ENCODE measurements at regions not wholly inside any gene's neighbourhood (a gene's known extent, or its start where the extent isn't known, plus 50 kb on each side); places are given as distances from the start of the nearest gene placed in this dataset.

DNA sequence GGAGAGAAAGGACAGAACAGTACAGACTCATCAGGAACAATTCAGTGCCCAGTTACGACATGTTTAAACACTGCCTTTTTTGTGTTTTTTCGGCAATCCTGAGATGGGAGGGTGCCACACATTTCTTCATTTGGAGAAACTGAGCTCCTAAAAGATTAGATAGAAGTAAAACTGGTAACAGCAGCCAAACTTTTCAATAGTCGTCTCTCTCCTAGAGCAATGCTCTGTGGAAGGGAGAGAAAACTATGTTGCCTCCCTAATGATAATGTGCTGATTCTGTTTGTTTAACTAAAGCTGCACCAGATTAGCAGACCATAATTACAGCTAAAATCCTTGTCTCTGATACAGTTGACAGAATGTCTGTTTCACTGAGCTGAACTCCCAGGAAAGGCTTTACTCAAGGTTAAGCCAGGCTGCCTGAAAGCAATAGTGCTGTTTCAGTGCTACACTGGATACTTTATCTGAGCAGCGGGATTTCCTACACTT lies 76.2 kb upstream of the CXADR start:
- WGBS, 2 donors, result 49 to 52% methylated on average over 4 of the region's 4 CpGs
- intact Hi-C loops (cut with DNase I), result no loop called here
- Histone ChIP-seq H3K9me3 (ENCODE audit: control insufficient read depth, low read length) (no peaks in the 10 kb centered on the region), H3K4me1 (ENCODE audit: control insufficient read depth in 1 of 2, insufficient read depth in 2 of 2, low read length in 2 of 2) (peaks cover 0 to 3% of the 10 kb centered on the region in 2 donors), H3K27me3 (ENCODE audit: control insufficient read depth in 1 of 2, insufficient read depth in 2 of 2, low read length in 1 of 2) (no peaks in the 10 kb centered on the region), H3K27ac (ENCODE audit: low read depth in 1 of 2, low read length in 2 of 2) (no peak overlapping the region), H3K4me3 (ENCODE audit: low read length in 2 of 2) (no peak overlapping the region), H3K36me3 (ENCODE audit: control insufficient read depth in 1 of 2, insufficient read depth in 2 of 2, low read length in 1 of 2) (no peaks in the 10 kb centered on the region)
- ATAC-seq (ENCODE audit: low FRiP score) (no peak), DNase-seq (no peak)

DNA sequence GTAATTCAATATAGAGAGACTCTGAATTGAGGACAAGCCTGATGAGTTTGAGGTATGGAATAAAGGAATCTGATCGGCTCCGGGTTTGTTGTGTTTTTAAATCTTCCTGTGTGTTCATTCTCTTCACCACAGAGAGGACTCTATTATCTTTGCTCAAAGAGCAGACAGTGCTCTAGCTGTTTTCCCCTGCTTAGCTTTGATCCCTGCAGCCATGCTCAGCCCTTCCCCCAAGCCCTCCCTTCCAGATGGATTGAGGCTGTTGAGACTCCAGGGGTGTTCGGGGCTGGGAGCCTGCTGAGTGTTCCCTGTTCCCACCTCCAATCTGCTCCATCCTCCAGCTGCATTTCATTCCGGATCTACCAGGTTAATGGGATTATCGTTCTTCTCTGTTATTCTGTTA lies 74.2 kb upstream of the CXADR start:
- peaks cover 0 to 3% of the 10 kb centered on the region in 2 donors for H3K4me1 ChIP-seq (ENCODE audit: control insufficient read depth in 1 of 2, insufficient read depth in 2 of 2, low read length in 2 of 2)
- H3K27ac ChIP-seq (ENCODE audit: low read depth in 1 of 2, low read length in 2 of 2), result no peak overlapping the region
- H3K4me3 ChIP-seq (ENCODE audit: low read length in 2 of 2), result no peak overlapping the region
- intact Hi-C loops (cut with DNase I), result no loop called here
- no peaks in the 10 kb centered on the region for H3K9me3 ChIP-seq (ENCODE audit: control insufficient read depth, low read length)
- no peaks in the 10 kb centered on the region for H3K27me3 ChIP-seq (ENCODE audit: control insufficient read depth in 1 of 2, insufficient read depth in 2 of 2, low read length in 1 of 2)
- WGBS, 2 donors, result 34 to 39% methylated on average over 5 of the region's 5 CpGs
- ATAC-seq (ENCODE audit: low FRiP score) (no peak), DNase-seq (no peak)
- H3K36me3 ChIP-seq (ENCODE audit: control insufficient read depth in 1 of 2, insufficient read depth in 2 of 2, low read length in 1 of 2), result no peaks in the 10 kb centered on the region

DNA sequence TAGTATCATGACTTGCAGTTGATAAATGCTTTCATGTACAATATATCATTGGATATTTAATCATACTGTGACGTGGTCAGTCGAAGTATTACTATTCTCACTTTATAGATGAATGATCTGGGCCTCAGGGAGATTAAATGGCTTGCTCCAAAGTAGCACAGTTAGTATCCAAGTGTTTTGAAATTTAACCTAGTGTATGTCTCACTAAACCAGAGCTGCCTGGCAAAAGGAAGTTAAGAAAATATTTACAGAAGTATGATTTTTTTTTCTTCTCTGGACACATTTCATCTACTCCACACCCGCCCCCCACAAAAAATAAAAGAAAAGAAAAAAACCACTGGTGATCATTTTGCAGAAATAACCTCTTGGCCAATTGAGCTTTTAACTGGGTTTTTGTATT lies 71.9 kb upstream of the CXADR start:
- WGBS, 2 donors, result 20% methylated on average over 3 of the region's 3 CpGs

DNA sequence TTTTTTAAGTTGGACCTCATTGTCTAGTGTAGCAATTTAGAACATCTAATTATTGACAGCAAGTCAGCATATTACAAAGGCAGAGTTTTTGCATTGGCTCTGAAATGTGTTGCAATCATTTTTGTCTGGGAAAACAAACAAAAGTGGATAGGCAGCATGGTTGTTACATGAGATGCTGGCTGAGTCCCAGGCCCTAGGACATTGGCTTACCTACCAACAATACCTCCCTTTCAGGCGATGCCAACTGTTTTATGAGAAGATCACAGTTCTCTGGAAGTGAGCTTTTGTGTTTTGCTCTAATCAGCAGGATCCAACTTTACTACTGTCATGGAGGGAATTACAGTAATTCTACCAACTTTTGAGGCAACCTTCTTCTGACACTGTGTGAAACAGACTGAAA lies 71.5 kb upstream of the CXADR start:
- Histone ChIP-seq H3K4me3 (ENCODE audit: low read length in 2 of 2) (no peak overlapping the region), H3K27ac (ENCODE audit: low read depth in 1 of 2, low read length in 2 of 2) (no peak overlapping the region), H3K27me3 (ENCODE audit: control insufficient read depth in 1 of 2, insufficient read depth in 2 of 2, low read length in 1 of 2) (no peaks in the 10 kb centered on the region), H3K9me3 (ENCODE audit: control insufficient read depth, low read length) (no peaks in the 10 kb centered on the region), H3K4me1 (ENCODE audit: control insufficient read depth in 1 of 2, insufficient read depth in 2 of 2, low read length in 2 of 2) (peaks cover 0 to 3% of the 10 kb centered on the region in 2 donors), H3K36me3 (ENCODE audit: control insufficient read depth in 1 of 2, insufficient read depth in 2 of 2, low read length in 1 of 2) (no peaks in the 10 kb centered on the region)
- ATAC-seq (ENCODE audit: low FRiP score) (peak; percentile 33), DNase-seq (no peak)
- 92 to 94% methylated on average over 1 of the region's 1 CpG for WGBS, 2 donors
- intact Hi-C loops (cut with DNase I), result no loop called here

More for the DNA sequence above, 71.9 kb upstream of the CXADR start:
- no peaks in the 10 kb centered on the region for H3K27me3 ChIP-seq (ENCODE audit: control insufficient read depth in 1 of 2, insufficient read depth in 2 of 2, low read length in 1 of 2)
- no peaks in the 10 kb centered on the region for H3K36me3 ChIP-seq (ENCODE audit: control insufficient read depth in 1 of 2, insufficient read depth in 2 of 2, low read length in 1 of 2)
- H3K9me3 ChIP-seq (ENCODE audit: control insufficient read depth, low read length), result no peaks in the 10 kb centered on the region
- ATAC-seq (ENCODE audit: low FRiP score) (no peak), DNase-seq (no peak)
- intact Hi-C loops (cut with DNase I), result no loop called here
- no peak overlapping the region for H3K27ac ChIP-seq (ENCODE audit: low read depth in 1 of 2, low read length in 2 of 2)
- no peak overlapping the region for H3K4me3 ChIP-seq (ENCODE audit: low read length in 2 of 2)
- H3K4me1 ChIP-seq (ENCODE audit: control insufficient read depth in 1 of 2, insufficient read depth in 2 of 2, low read length in 2 of 2), result peaks cover 0 to 3% of the 10 kb centered on the region in 2 donors

DNA sequence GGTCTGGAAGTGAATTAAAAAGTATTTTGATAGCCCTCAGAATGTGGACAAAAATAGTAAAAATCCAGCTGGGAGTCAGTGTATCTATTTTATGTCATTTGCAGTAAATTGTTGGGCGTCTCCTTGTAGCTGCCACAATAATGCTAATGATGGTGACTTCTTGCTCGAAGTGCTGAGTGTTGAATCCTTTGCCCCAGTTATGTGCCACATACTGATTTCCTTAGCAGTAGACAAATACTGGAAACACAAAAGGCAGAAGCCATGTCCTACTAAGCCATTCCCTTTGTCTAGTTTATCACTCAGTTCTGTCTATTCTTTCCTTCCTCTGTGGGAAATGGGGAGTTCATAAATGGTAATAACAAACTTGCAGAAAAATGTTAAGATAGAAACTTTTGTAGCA lies 70.7 kb upstream of the CXADR start:
- intact Hi-C loops (cut with DNase I), result no loop called here
- no peak for ATAC-seq (ENCODE audit: low FRiP score)
- peaks cover 0 to 3% of the 10 kb centered on the region in 2 donors for H3K4me1 ChIP-seq (ENCODE audit: control insufficient read depth in 1 of 2, insufficient read depth in 2 of 2, low read length in 2 of 2)
- H3K27me3 ChIP-seq (ENCODE audit: control insufficient read depth in 1 of 2, insufficient read depth in 2 of 2, low read length in 1 of 2), result no peaks in the 10 kb centered on the region
- no peak for DNase-seq
- no peaks in the 10 kb centered on the region for H3K36me3 ChIP-seq (ENCODE audit: control insufficient read depth in 1 of 2, insufficient read depth in 2 of 2, low read length in 1 of 2)
- H3K27ac ChIP-seq (ENCODE audit: low read depth in 1 of 2, low read length in 2 of 2), result no peak overlapping the region
- no peaks in the 10 kb centered on the region for H3K9me3 ChIP-seq (ENCODE audit: control insufficient read depth, low read length)
- no peak overlapping the region for H3K4me3 ChIP-seq (ENCODE audit: low read length in 2 of 2)
- 83 to 92% methylated on average over 2 of the region's 2 CpGs for WGBS, 2 donors

DNA sequence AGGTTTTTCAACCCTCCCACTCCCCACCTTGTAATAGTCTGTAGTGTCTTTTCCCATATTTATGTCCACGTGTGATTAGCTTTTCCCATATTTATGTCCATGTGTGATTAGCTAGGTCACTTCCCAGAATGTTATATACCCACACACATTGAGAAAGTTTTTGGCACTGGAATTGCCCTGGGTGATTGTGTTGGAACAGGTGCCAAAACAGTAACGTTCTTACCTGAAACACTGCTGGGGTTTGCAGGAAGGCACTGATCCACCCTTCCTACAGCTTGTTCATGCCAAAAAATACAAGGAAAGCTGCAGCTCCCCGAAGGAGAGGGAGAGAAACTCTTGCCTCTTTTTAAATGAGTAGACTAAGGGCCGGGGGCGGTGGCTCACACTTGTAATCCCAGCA lies 68.0 kb upstream of the CXADR start:
- 79 to 87% methylated on average over 5 of the region's 5 CpGs for WGBS, 2 donors
- Histone ChIP-seq H3K4me1 (ENCODE audit: control insufficient read depth in 1 of 2, insufficient read depth in 2 of 2, low read length in 2 of 2) (peaks cover 0 to 3% of the 10 kb centered on the region in 2 donors), H3K36me3 (ENCODE audit: control insufficient read depth in 1 of 2, insufficient read depth in 2 of 2, low read length in 1 of 2) (no peaks in the 10 kb centered on the region), H3K27me3 (ENCODE audit: control insufficient read depth in 1 of 2, insufficient read depth in 2 of 2, low read length in 1 of 2) (no peaks in the 10 kb centered on the region), H3K27ac (ENCODE audit: low read depth in 1 of 2, low read length in 2 of 2) (no peak overlapping the region), H3K9me3 (ENCODE audit: control insufficient read depth, low read length) (no peaks in the 10 kb centered on the region), H3K4me3 (ENCODE audit: low read length in 2 of 2) (no peak overlapping the region)
- ATAC-seq (ENCODE audit: low FRiP score), result no peak
- no peak for DNase-seq
- intact Hi-C loops (cut with DNase I), result no loop called here

DNA sequence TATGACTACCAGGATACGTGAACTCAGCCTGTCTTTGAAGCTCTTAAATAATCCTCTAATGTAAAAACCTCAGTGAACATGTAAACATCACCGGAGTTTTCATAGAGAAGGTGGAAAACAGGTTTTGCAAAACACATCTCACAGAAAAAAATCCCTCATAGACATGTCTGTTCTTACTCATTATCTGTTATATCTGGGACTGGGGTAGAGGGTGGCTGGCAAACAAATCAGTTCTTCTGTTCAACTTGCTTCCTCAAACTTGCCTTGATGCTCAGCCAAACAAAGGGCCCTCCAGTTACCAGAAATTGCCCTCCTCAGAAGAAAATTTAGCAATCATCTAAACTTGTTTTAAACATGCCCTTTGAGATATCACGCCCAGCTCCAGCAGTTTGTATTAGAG lies 66.1 kb upstream of the CXADR start:
- 89 to 94% methylated on average over 3 of the region's 3 CpGs for WGBS, 2 donors
- Histone ChIP-seq H3K36me3 (ENCODE audit: control insufficient read depth in 1 of 2, insufficient read depth in 2 of 2, low read length in 1 of 2) (no peaks in the 10 kb centered on the region), H3K4me3 (ENCODE audit: low read length in 2 of 2) (no peak overlapping the region), H3K9me3 (ENCODE audit: control insufficient read depth, low read length) (no peaks in the 10 kb centered on the region), H3K27ac (ENCODE audit: low read depth in 1 of 2, low read length in 2 of 2) (no peak overlapping the region), H3K4me1 (ENCODE audit: control insufficient read depth in 1 of 2, insufficient read depth in 2 of 2, low read length in 2 of 2) (no peaks in the 10 kb centered on the region), H3K27me3 (ENCODE audit: control insufficient read depth in 1 of 2, insufficient read depth in 2 of 2, low read length in 1 of 2) (no peaks in the 10 kb centered on the region)
- DNase-seq (no peak), ATAC-seq (ENCODE audit: low FRiP score) (no peak)
- intact Hi-C loops (cut with DNase I), result no loop called here

DNA sequence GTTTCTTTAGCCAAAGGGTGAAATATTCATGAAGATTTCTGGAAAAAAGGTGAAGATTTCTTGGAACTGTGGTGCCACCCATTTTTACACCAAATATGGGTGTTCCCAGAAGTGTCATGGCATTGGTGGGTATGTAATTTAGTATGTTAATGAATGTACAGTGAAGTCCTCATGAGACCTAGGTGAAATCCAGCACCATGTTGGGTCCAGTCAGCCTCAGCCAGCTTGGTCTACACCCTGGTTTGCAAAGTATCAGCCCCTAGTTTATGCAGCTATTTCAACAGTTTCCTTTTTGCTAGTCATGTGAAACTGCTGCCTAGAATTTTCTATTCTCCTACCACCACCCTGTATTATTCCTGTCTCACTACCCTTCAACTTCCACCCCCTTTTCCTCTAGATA lies 63.1 kb upstream of the CXADR start:
- no peaks in the 10 kb centered on the region for H3K9me3 ChIP-seq (ENCODE audit: control insufficient read depth, low read length)
- intact Hi-C loops (cut with DNase I), result loop anchor here in 1 of 2 donors (5.0 kb wide), 1 partner anchor 53 kb away; no protein-coding TSS in a partner anchor
- H3K4me1 ChIP-seq (ENCODE audit: control insufficient read depth in 1 of 2, insufficient read depth in 2 of 2, low read length in 2 of 2), result peaks cover 0 to 1% of the 10 kb centered on the region in 2 donors
- H3K27ac ChIP-seq (ENCODE audit: low read depth in 1 of 2, low read length in 2 of 2), result no peak overlapping the region
- DNase-seq (no peak), ATAC-seq (ENCODE audit: low FRiP score) (no peak)
- no peaks in the 10 kb centered on the region for H3K36me3 ChIP-seq (ENCODE audit: control insufficient read depth in 1 of 2, insufficient read depth in 2 of 2, low read length in 1 of 2)
- no peak overlapping the region for H3K4me3 ChIP-seq (ENCODE audit: low read length in 2 of 2)
- H3K27me3 ChIP-seq (ENCODE audit: control insufficient read depth in 1 of 2, insufficient read depth in 2 of 2, low read length in 1 of 2), result no peaks in the 10 kb centered on the region

DNA sequence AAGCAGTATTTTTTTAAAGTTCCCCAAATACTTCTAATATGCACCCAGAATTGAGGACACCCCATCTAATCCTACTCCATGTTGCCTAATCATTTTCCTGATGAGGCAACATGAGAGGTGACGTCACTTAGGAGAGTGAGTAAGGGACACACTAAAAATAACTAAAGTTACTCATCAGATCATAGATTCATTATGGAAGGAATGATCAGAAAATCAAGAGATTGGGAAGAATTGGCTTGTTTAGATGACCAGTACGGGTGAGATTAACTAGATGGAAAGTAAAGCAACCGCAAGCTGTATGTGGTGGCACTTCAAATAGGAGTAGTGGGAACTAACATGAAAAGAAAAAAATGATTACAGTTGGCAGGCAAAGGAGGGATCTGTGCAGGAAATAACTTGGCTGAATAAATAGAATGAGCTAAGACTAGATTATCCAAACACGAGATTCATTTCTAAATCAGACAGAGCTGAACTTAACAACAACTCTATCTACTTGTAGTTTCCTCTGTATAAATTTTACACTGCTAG lies 61.4 kb upstream of the CXADR start:
- intact Hi-C loops (cut with DNase I), result loop anchor here in 1 of 2 donors (5.0 kb wide), 1 partner anchor 51 kb away; no protein-coding TSS in a partner anchor
- ATAC-seq (ENCODE audit: low FRiP score) (peak; percentile 73), DNase-seq (no peak)
- H3K4me1 ChIP-seq (ENCODE audit: control insufficient read depth in 1 of 2, insufficient read depth in 2 of 2, low read length in 2 of 2), result peaks cover 0 to 1% of the 10 kb centered on the region in 2 donors
- H3K27me3 ChIP-seq (ENCODE audit: control insufficient read depth in 1 of 2, insufficient read depth in 2 of 2, low read length in 1 of 2), result no peaks in the 10 kb centered on the region
- 31 to 32% methylated on average over 4 of the region's 4 CpGs for WGBS, 2 donors
- no peaks in the 10 kb centered on the region for H3K36me3 ChIP-seq (ENCODE audit: control insufficient read depth in 1 of 2, insufficient read depth in 2 of 2, low read length in 1 of 2)
- no peak overlapping the region for H3K4me3 ChIP-seq (ENCODE audit: low read length in 2 of 2)
- H3K9me3 ChIP-seq (ENCODE audit: control insufficient read depth, low read length), result no peaks in the 10 kb centered on the region
- no peak overlapping the region for H3K27ac ChIP-seq (ENCODE audit: low read depth in 1 of 2, low read length in 2 of 2)

Data from aorta (tissue), 5 donors.